CD4-positive, alpha-beta T cell treated with Interleukin-1 beta for 1 hour (primary cell): ENCODE measurements at regions not wholly inside any gene's neighbourhood (a gene's known extent, or its start where the extent isn't known, plus 50 kb on each side); places are given as distances from the start of the nearest gene placed in this dataset.
"Not testable (repeated sequence)": the region's sequence is repeated elsewhere in the genome, so short reads cannot be mapped to it uniquely, and the experiment has no call there.

ENCODE experiments used
- DNase-seq, 2 donors: peaks; one replicate each; pipeline ENCODE4 v3.0.0-alpha.2; 2020 to 2022

DNA sequence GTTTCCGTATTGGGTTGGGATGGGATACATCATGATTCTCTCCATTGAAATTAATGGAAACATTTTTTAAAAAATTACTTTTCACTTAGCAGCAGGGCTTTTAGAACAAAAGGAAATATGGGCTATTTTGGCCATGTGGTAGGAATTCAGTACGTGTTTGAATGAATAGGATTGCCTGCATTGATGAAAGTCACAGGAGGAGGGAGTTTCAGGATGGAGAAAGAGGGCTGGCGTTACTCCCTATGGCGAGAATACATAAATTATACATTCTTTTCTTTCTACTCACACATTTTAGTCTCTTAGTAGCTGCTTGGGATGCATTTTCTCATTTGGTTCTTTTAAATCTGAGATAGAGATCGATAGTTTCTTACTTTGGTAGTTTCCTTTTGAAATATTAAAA lies 100.3 kb upstream of the PDHA1 start:
- no peak for DNase-seq

DNA sequence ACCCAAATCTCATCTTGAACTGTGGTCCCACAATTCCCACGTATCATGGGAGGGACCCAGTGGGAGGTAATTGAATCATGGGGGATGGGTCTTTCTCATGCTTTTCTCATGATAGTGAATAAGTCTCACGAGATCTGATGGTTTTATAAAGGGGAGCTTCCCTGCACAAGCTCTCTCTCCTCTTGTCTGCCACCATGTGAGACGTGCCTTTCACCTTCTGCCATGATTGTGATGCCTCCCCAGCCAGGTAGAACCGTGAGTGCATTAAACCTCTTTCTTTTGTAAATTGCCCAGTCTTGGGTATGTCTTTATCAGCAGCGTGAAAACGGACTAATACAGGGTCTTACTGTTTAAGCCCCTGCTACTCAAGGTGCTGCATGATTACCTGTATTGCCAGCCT lies 98.8 kb upstream of the PDHA1 start:
- not testable (repeated sequence) for DNase-seq

DNA sequence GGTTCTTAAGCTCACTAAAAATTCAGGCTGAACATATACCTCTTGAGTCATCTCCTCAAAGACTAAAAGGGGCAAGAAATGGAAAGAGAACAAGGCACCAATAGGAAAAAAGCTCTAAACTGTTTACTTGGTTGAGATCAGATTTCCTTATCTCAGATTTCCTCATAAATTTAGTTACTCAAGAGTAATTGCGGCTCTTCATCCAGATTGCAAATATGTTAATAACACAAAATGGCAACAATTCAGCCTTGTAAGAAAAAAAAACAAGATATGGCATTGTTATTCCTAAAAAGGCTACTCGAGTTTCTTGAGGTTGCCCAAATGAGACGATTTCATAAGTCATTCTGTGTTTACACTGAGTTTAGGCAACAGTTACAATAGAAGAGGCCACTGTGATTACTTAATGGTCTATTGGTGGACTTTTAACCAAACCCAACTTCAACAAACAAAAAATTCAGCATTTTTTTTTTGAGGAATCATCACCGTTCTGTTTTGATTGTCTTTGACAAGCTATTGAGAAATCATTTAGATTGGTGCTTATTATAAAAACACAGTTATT lies 97.9 kb upstream of the PDHA1 start:
- no peak for DNase-seq

DNA sequence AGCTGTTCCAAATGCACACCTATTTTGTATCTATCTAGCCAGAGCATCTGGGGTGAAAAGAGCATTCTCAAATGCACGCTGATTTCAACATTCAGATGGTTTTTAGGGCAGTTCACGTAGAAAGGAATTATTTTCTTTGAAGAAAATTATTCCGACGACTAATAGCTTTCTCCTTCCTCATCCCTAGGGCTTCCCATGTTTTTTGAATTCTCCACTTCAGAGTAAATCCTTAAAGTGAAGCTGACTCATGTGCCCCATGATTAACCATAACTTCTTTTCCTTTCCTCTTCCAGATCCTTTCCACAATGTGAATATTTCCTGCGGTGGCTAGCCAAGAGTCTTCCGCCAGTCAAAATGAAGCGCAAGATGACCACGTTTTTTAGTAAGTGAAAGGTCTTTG lies 86.7 kb upstream of the PDHA1 start:
- DNase-seq = no peak

DNA sequence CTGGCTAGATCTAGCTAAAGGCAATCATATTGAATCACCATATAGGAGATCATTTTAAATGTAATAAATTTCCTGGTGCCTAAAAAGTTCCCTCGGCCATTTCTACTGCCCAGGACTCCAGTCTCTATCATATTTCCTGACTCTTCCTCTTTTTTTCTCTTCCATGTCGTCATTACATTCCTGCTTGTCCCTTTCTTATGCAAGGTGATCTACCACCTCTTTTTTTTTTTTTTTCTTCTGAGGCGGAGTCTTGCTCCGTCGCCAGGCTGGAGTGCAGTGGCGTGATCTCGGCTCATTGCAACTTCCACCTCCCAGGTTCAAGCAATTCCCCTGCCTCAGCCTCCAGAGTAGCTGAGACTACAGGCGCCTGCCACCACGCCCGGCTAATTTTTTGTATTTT lies 82.7 kb upstream of the PDHA1 start:
- DNase-seq = not testable (repeated sequence)

DNA sequence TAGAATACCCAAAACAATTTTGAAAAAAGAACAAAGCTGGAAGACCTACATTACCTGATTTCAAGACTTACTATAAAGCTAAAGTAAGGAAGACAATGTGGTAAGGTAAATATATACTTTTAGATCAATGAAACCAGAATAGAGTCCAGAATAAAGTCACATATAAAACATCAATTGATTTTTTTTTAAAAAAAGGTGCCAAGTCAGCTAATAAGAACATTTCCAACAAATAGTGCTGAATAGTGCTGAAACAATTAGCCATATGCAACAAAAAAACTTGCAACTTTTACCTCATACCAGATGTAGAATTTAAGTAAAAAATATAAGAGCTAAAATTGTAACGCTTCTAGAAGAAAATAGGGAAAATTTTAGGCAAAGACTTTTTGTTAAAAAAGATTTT lies 73.0 kb upstream of the PDHA1 start:
- DNase-seq = no peak

DNA sequence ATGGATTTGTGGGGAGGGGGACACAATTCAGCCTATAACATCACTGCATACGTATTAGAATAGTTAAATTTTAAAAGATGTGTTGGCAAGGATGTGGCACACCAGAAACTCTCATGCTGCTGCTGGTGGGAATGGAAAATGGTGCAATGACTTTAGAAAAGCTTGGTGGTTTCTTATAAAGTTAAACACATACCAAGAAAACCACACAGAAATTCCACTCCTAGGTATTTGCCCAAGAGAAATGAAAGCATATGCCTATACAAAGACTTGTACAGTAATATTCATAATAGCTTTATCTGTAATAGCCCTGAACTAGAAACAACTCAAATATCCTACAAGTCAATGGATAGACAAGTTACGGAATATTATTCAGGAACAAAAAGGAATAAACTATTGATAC lies 71.3 kb upstream of the PDHA1 start:
- DNase-seq = no peak

DNA sequence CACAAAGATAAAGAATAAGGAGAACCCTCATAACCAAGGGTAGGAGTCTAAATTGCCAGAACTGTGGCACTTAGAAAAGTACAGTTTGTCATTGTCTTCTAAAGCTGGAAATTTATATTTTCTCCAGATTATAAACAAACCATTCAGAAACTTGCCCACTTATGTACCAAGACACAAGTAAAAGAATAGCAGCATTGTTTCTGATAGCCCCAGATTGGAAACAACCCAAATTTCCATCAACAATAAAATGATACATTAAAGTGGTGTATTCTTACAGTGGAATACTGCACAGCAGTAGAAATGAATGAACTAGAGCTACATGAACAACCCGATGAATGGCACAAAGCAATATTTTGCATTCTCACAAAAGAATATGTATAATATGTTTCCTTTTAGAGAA lies 63.1 kb upstream of the PDHA1 start:
- no peak for DNase-seq

DNA sequence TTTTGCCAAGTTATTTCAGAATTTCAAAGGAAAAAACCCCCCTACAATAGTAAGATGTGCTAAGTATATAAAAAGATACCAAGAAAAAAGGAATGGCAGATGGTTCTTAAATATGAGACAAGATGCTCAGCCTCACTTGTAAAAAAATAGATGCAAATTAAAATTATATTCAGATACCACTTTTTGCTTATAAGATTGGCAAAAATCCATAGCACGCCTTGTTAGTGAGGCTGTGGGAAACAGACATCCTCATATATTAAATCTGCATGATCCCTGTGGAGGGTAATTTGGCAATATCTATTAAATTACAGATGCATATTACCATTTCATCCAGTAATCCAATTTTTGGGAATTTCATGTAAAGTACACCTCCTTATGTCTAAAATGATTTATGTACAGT lies 62.5 kb upstream of the PDHA1 start:
- no peak for DNase-seq

DNA sequence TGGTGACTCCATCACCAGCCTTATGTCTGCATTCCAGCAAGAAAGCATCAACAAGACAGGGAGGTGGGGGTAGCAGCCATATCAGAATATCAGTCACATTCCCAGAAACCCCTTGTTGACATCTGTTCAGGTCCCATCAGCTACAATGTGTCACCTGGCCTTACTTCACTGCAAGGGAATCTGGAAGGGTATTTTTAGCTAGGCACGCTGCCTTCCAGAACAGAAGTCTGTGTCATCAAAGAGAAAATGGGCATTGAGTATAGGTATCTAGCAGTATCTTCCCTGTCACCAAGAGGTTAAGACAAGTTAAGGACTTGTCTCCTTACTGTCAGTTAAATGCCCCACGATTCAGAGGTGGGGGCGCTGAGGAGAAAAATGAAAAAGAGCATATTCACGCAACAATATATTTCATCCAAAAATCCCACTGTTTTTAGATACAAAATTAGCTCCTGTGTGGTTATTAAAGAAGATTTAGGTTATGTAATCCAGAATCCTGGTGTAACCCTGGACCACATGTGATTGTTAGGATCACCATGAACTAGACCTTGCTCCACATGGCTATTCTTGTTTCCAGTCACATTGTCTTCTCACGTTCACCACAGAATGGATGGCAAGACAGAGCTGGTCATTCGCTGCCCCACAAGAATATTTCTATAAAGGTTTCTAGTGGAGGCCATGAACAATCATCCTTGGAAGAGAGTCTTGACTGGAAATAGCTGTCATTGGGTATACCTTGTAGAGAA lies 60.0 kb upstream of the PDHA1 start:
- no peak for DNase-seq

DNA sequence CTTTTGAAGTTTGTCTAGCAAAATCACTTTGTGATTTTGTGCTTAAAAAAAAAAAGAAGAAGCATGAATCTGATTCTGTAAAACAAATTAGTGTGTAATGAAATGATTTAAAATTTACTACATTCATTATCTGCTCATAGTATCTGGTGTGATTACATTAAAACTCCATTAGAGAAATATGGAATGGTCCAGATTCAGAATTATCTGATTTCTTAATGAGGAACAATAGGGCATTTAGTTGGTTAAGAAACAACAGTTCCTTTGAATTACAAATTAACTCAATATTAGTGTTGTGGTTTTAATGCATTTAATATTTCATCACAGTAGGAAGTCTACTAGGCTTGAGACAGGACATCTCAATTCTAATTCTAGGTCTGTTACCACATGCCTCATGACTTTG lies 57.9 kb upstream of the PDHA1 start:
- DNase-seq = no peak

DNA sequence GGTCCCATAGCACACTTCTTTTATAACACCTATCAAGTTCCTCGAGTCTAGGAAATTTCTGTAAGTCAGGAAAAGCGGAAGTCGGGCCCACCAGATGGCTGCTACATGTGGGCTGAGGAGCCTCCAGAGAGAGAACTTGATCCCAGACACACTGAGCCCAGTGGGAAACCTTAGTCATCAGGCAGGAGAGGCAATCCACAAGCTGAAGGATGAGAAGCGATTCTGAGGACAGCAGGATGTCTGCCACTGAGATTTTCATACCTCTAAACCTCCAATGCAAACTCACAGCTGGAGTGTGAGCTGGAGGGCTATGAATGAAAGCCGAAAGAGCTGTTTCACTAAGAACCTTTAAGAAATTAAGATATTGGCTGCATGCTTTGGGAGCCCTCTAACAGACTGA lies 52.6 kb upstream of the PDHA1 start:
- no peak for DNase-seq

DNA sequence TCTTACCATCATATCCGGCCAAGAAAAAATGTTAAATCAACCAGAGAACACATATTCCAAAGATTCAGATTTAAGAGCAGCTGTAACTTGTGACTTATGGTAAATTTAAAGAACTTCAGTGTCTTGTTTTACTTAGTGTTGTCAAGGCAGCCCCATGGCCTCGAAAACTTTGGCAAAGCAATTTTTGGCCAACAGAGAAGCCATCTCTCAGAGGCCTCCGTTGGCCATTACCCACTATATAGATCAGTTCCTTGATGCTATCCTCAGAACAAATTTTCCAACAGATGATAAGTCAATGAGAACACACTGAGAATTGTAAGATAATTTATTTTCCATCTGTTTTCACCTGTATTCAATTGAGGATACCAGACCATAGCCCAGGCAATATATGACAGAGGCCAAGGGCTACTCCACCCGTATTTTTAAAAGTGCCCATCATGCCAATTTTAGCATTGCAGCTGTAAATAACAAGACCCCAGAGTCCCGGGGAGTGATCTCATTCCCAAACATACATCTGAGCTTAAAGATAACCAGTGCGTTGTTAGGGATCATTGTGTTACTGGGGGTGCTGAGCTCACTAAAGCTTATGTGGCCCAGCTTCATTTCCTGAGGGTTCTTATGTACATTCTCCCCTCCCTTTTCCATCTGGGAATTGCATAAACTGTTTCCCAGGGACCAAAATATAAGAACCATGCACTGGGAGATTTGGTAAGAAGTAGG lies 50.0 kb upstream of the PDHA1 start:
- no peak for DNase-seq
